ENCODE measurements at regions not wholly inside any gene's neighbourhood (a gene's known extent, or its start where the extent isn't known, plus 50 kb on each side); places are given as distances from the start of the nearest gene placed in this dataset.
"Not testable (repeated sequence)": the region's sequence is repeated elsewhere in the genome, so short reads cannot be mapped to it uniquely, and the experiment has no call there.

- not testable (repeated sequence) for TF ChIP-seq CTCF, POLR2A (IDR thresholded peaks at IDR 0.05)
Observed at GRCh38 chr16:73943184-73943583, 353.4 kb upstream of the PSMD7 start.
